Inferior parietal cortex (tissue), 1 donor: ENCODE measurements at regions not wholly inside any gene's neighbourhood (a gene's known extent, or its start where the extent isn't known, plus 50 kb on each side); places are given as distances from the start of the nearest gene placed in this dataset.
"Not testable (repeated sequence)": the region's sequence is repeated elsewhere in the genome, so short reads cannot be mapped to it uniquely, and the experiment has no call there.

Source experiments
- DNase-seq: peaks from one replicate; pipeline ENCODE4 v3.0.0-alpha.2; 2016; ENCODE audit errors: extremely low spot score

GRCh38 chr3:13766128-13766527 is 113.7 kb downstream of the WNT7A start:
- no peak for DNase-seq

GRCh38 chr3:13764161-13764560 is 115.7 kb downstream of the WNT7A start:
- DNase-seq, result no peak

GRCh38 chr3:13762906-13763305 is 117.0 kb downstream of the WNT7A start:
- no peak for DNase-seq

- DNase-seq, result no peak
Observed at GRCh38 chr3:13750731-13751130, 129.1 kb downstream of the WNT7A start.

GRCh38 chr3:13750215-13750614 is 129.7 kb downstream of the WNT7A start:
- DNase-seq, result no peak

GRCh38 chr3:13749063-13749764 is 130.7 kb downstream of the WNT7A start:
- DNase-seq, result no peak

GRCh38 chr3:13748276-13748879 is 131.5 kb downstream of the WNT7A start:
- no peak for DNase-seq

GRCh38 chr3:13747627-13748026 is 132.2 kb downstream of the WNT7A start:
- DNase-seq, result no peak

- DNase-seq, result no peak
Observed at GRCh38 chr3:13746385-13746784, 133.5 kb downstream of the WNT7A start.

GRCh38 chr3:13745636-13746035 is 134.2 kb downstream of the WNT7A start:
- no peak for DNase-seq

- DNase-seq, result no peak
Observed at GRCh38 chr3:13740795-13741194, 139.1 kb downstream of the WNT7A start.

- not testable (repeated sequence) for DNase-seq
Observed at GRCh38 chr3:13733726-13734125, 146.1 kb downstream of the WNT7A start.

GRCh38 chr3:13728487-13728886 is 151.4 kb downstream of the WNT7A start:
- no peak for DNase-seq

GRCh38 chr3:13727890-13728289 is 152.0 kb downstream of the WNT7A start:
- no peak for DNase-seq

- no peak for DNase-seq
Observed at GRCh38 chr3:13723676-13724207, 156.1 kb downstream of the WNT7A start.

GRCh38 chr3:13722178-13722577 is 157.7 kb downstream of the WNT7A start:
- DNase-seq, result no peak

GRCh38 chr3:13718436-13718835 is 161.4 kb downstream of the WNT7A start:
- no peak for DNase-seq

GRCh38 chr3:13718000-13718399 is 161.9 kb downstream of the WNT7A start:
- DNase-seq, result no peak

GRCh38 chr3:13717222-13717895 is 162.5 kb downstream of the WNT7A start:
- no peak for DNase-seq

- DNase-seq, result no peak
Observed at GRCh38 chr3:13716540-13717221, 163.2 kb downstream of the WNT7A start.

- no peak for DNase-seq
Observed at GRCh38 chr3:13715961-13716360, 163.9 kb downstream of the WNT7A start.
